ENCODE measurements at regions not wholly inside any gene's neighbourhood (a gene's known extent, or its start where the extent isn't known, plus 50 kb on each side); places are given as distances from the start of the nearest gene placed in this dataset.

DNA sequence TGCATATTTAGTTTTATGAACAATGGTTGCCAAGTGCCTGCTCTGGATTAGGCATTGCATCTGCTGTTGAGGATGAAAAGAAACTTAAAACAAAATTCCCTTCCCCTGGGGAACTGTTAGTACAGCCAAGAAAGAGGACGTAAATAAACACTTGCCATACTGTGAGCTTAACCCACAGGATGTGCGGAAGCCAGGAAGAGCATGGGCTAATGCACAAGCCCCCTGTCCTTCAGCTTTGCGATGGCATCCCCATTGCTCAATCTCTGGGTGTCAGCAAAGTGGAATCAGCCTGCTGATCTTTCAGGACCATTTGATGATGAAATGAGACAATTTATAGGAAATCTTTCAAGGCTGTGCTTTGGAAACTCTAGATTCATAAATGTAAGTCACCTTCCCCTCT lies 399.9 kb upstream of the IGFBP3 start:
- TF ChIP-seq CTCF (IDR thresholded peaks at IDR 0.05; ENCODE audit: control insufficient read depth, extremely low read depth, insufficient read depth): no peak
- no peak for DNase-seq (ENCODE audit: low read depth)
- H3K4me3 ChIP-seq (ENCODE audit: low read depth, low read length): no peak overlapping the region

- H3K4me3 ChIP-seq (ENCODE audit: low read depth, low read length): no peak overlapping the region
- no peak for DNase-seq (ENCODE audit: low read depth)
- TF ChIP-seq CTCF (IDR thresholded peaks at IDR 0.05; ENCODE audit: control insufficient read depth, extremely low read depth, insufficient read depth): no peak
Measured at GRCh38 chr7:46319841-46320240, 398.8 kb upstream of the IGFBP3 start.

- DNase-seq (ENCODE audit: low read depth): no peak
- no peak for TF ChIP-seq CTCF (IDR thresholded peaks at IDR 0.05; ENCODE audit: control insufficient read depth, extremely low read depth, insufficient read depth)
- H3K4me3 ChIP-seq (ENCODE audit: low read depth, low read length): no peak overlapping the region
Measured at GRCh38 chr7:46318276-46318675, 397.2 kb upstream of the IGFBP3 start.

GRCh38 chr7:46317256-46317655 lies 396.2 kb upstream of the IGFBP3 start:
- no peak for DNase-seq (ENCODE audit: low read depth)
- TF ChIP-seq CTCF (IDR thresholded peaks at IDR 0.05; ENCODE audit: control insufficient read depth, extremely low read depth, insufficient read depth): no peak
- H3K4me3 ChIP-seq (ENCODE audit: low read depth, low read length): no peak overlapping the region

DNA sequence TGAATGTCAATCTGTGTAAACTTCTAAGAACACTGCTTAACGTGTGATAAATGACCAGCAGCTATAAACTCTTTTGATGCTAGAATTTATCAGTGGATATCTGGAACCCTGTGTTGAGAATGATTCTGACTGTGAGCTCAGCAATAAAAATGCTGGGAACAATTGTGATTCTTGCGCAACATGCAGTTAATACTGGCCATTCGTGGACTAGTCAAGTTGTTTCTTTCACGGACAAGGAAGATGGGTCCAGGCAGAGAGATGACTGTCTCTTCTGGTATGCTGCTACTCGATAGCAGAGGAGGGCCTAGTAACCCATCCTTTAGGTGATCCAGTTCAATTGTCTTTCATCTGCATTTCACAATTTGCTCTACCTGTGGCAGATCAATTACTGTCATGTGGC lies 394.8 kb upstream of the IGFBP3 start:
- no peak for TF ChIP-seq CTCF (IDR thresholded peaks at IDR 0.05; ENCODE audit: control insufficient read depth, extremely low read depth, insufficient read depth)
- DNase-seq (ENCODE audit: low read depth): peak; percentile 63

DNA sequence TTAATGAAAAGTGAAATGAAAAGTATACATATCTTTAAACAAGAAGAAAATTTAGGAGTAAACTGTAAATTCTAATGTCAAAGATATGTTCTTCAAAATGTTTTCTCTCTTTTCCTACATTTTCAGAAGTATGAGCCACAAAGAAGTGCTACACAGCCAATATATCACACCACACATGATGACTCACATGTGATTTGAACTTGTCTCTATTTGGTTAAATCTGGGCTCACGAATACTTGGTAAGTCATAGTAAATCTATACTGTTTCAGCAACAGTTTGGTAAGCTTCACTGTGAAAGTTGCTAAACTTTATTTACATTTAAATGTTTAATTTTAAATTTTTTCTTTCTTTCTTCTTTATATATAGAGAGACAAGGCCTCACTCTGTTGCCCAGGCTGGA lies 380.6 kb upstream of the IGFBP3 start:
- H3K4me3 ChIP-seq (ENCODE audit: low read depth, low read length): no peak overlapping the region
- DNase-seq (ENCODE audit: low read depth): no peak
- TF ChIP-seq CTCF (IDR thresholded peaks at IDR 0.05; ENCODE audit: control insufficient read depth, extremely low read depth, insufficient read depth): no peak

More for the DNA sequence above, 394.8 kb upstream of the IGFBP3 start:
- H3K4me3 ChIP-seq (ENCODE audit: low read depth, low read length): no peak overlapping the region

- DNase-seq (ENCODE audit: low read depth): no peak
- no peak for TF ChIP-seq CTCF (IDR thresholded peaks at IDR 0.05; ENCODE audit: control insufficient read depth, extremely low read depth, insufficient read depth)
- H3K4me3 ChIP-seq (ENCODE audit: low read depth, low read length): no peak overlapping the region
Measured at GRCh38 chr7:46297515-46297914, 376.4 kb upstream of the IGFBP3 start.
